ENCODE measurements at regions not wholly inside any gene's neighbourhood (a gene's known extent, or its start where the extent isn't known, plus 50 kb on each side); places are given as distances from the start of the nearest gene placed in this dataset.
"Not testable (repeated sequence)": the region's sequence is repeated elsewhere in the genome, so short reads cannot be mapped to it uniquely, and the experiment has no call there.

GRCh38 chr2:8606226-8606625, 75.6 kb upstream of the ID2 start:
- DNase-seq (ENCODE audit: low spot score): no peak

DNA sequence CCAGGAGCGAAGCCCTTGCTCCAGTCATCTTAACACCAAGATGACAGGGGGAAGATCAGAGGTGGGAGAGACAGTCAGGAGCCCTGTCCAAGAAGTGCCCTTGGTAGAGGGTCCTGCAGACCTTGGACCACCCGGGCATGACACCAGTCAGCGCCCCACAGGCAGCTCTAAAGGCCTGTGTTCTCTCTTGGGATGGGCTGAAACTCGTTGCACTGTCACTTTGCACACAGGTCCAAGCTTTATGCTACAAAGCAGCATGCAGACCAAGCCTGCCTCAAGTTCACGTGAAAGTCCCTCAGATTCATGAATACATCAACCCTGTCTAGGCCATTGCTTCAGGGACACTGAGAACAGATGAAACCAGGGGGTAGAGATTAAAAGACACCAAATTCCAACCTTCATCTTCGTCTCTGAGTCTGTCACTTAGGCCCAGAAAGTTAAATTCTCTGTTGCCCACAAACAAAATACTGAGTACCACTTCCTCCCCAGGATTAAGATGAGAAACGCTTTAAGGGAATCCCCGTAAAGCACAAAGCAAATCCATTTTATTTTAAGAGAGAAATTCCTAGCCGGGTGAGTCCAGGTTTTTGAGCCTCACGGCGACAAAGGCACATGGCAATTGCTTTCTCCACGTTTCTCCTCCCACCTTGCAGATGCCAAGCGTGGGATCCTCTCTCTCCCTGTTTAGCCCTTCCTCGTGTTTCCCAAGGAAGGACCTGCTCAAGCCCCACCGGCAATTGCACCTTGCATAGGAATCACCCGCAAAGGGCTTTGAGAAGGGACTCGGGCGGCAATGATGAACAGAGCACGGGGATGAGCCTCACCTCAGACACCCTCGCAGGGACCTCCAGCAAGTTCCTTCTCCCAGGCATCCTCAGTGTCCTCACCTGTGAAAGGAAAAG, 75.0 kb upstream of the ID2 start:
- no peak for DNase-seq (ENCODE audit: low spot score)

DNA sequence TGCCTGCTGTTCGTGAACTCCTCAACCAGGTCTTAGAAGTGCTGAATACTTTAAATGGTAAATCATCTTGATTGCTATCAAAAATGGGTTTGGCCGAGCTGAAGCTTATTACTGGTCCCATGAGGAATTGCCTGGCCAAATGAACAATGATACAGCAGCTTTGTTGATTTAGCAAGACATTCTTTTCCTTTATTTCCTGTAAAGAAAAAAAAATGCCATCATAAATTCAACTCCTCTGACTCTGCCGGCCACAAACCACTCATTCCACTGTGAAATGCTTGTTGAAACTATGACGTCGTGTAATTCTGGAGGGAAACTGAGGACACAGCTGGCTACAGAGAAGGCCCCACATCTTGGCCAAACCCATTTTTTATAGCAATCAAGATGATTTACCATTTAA, 74.2 kb upstream of the ID2 start:
- DNase-seq (ENCODE audit: low spot score): peak; percentile 32

DNA sequence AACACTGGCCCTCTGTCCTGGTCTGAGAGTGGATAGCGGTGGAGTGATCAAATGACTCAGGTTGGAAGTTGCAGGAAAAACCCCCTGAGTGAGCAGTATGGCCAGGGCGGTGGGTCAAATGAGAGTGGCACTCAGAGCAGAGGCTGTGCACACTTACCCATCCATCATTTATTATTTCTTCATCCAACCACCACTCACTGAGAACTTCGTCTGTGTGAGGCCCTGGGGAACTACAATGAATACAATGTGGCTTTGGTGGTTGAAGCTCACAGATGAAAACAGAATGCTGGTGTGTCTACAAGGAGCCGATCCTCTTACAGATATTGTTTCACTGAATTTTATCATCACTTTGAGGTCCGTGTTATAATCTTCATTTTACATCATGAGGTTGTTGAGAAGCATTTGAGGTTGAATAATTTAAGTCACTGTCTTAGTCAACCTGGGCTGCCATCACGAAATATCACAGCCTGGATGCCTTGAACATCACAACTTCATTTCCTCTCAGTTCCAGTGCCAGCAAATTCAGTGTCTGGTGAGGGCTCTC, 73.4 kb upstream of the ID2 start:
- peak; percentile 26 for DNase-seq (ENCODE audit: low spot score)

GRCh38 chr2:8609357-8609811, 72.5 kb upstream of the ID2 start:
- DNase-seq (ENCODE audit: low spot score): peak; percentile 69

- not testable (repeated sequence) for DNase-seq (ENCODE audit: low spot score)
Measured at GRCh38 chr2:8610775-8611174, 71.1 kb upstream of the ID2 start.

DNA sequence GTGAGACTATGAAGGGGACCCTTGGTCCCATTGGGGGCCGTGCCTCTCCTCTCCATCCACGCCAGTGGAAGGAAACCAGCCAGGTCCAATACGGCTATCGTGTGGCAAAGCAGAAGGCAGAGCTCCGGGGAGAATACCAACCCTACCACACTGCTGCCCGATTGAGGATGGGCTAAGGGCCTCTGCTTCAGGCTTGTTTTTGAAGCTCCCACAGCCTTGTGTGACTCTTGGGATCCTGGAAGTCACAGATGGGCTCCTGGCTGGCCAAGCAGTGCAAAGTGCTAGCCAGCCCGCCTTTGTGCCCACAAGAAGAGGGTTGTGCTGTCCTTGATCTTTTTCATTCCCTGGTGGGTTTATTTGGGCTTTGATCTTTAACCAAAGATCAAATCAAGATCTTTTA, 70.6 kb upstream of the ID2 start:
- DNase-seq (ENCODE audit: low spot score): no peak

DNA sequence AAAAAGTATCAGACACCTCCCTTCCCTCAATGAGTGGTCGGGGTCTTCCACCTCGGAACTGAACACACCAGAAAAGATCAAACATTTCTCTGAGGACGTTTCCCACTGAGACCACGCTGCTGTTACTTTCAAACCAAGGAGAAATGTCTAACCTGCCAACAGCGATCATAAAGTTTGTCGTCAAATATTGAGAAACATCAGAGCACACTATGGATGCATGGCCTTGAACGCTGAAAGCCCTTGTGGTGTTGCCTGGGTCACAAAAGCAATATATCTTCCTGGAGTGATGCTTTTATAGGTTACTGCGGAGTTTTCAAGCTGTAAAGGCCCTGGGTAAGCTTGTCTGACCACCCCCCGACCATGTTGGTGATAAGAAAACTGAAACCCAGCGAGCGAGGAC, 70.2 kb upstream of the ID2 start:
- no peak for DNase-seq (ENCODE audit: low spot score)

DNA sequence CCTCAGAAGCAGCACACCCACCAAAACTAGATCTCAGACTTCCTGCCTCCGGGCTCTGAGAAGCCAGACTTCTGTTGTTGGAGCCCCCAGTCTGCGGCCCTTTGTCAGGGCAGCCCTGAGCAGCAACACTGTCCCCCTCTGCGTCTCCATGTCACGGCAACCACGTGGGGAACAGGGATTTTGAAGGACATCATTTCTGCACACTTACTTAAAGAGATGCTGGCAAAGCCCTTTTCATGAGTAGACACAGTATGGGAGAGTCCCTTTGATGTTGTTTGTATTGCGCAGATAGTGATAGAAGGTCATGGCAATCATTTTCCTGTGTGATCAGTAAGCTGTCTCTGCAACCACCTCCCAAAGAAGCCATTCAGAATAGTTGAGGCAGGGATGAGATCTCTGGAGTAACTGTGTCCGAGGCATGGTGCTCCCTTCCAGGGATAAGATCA, 69.1 kb upstream of the ID2 start:
- no peak for DNase-seq (ENCODE audit: low spot score)

DNA sequence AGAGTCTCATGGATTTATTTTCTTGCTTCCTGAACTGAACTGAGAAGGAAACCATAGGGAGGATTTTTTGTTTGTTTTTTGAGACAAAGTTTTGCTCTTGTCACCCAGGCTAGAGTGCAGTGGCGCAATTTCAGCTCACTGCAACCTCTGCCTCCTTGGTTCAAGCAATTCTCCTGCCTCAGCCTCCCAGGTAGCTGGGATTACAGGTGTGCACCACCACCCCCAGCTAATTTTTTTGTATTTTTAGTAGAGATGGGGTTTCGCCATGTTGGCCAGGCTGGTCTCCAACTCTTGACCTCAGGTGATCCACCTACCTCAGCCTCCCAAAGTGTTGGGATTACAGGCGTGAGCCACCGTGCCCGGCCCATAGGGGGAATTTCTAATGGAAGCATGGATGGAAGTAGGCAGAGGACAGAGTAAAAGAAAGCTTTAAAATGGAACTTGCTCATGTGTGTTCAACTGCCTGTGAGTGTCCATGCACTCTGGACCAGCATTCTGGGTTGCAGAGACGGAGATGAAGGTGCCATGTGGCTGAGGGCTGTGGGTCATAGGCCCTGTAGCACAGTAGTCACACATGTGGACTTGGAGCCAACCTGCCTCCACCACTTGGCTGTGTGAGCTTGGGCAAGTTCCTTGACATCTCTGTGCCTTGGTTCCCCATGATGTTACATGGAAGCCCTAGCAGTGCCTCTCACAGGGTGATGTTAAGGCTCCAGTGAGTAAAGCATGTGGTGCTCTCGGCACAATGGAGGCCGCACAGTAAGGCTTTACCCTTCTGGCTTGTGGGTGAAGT, 68.5 kb upstream of the ID2 start:
- DNase-seq (ENCODE audit: low spot score): not testable (repeated sequence)

- no peak for DNase-seq (ENCODE audit: low spot score)
Measured at GRCh38 chr2:8614646-8615045, 67.2 kb upstream of the ID2 start.

GRCh38 chr2:8615252-8615575, 66.6 kb upstream of the ID2 start:
- DNase-seq (ENCODE audit: low spot score): no peak

- DNase-seq (ENCODE audit: low spot score): no peak
Measured at GRCh38 chr2:8615576-8616281, 66.1 kb upstream of the ID2 start.

- DNase-seq (ENCODE audit: low spot score): no peak
Measured at GRCh38 chr2:8617048-8617447, 64.8 kb upstream of the ID2 start.

DNA sequence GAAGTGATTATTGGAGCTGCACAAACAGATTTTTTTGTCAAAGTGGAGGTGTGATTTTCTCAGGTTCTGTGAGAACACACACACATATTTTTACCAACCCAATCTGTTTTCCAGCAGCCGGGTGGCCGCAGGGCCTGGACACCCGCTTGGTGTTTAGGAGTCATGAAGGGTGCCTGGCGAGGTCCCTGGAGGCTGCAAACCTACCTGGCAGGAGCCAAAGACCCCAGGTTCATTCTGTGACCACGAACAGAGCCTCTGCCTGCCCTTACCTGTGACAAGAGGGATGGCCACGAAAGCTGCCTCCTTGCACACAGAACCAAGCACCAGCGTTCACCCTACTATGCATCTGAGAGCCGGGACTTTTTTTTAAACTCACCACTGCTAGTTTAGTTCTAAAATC, 64.3 kb upstream of the ID2 start:
- DNase-seq (ENCODE audit: low spot score): no peak

- DNase-seq (ENCODE audit: low spot score): no peak
Measured at GRCh38 chr2:8619071-8619470, 62.8 kb upstream of the ID2 start.

- no peak for DNase-seq (ENCODE audit: low spot score)
Measured at GRCh38 chr2:8620611-8621382, 61.1 kb upstream of the ID2 start.

GRCh38 chr2:8622199-8622911, 59.5 kb upstream of the ID2 start:
- no peak for DNase-seq (ENCODE audit: low spot score)

- no peak for DNase-seq (ENCODE audit: low spot score)
Measured at GRCh38 chr2:8622924-8623465, 58.9 kb upstream of the ID2 start.

- no peak for DNase-seq (ENCODE audit: low spot score)
Measured at GRCh38 chr2:8623576-8623957, 58.3 kb upstream of the ID2 start.
